ENCODE measurements at regions not wholly inside any gene's neighbourhood (a gene's known extent, or its start where the extent isn't known, plus 50 kb on each side); places are given as distances from the start of the nearest gene placed in this dataset.

DNA sequence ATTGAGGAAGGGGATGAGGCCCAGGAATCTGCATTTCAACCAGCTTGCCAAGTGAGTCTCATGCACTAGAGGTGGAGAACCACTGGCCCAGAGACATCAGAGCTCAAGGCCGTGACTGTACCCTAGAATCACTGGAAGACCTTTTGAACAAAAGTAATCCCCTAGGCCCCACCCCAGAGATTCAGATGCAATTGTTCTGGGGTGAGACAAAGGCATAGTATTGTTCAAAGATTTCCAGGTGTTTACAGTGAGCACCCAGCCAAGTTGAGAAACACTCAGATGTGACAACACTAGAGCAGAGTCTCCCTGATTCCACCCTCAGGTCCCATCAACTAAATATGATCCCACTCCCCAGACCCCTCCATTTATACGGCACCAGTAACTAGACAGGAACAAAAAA is 290.3 kb upstream of the TLE3 start:
- TF ChIP-seq, protein P1, sequence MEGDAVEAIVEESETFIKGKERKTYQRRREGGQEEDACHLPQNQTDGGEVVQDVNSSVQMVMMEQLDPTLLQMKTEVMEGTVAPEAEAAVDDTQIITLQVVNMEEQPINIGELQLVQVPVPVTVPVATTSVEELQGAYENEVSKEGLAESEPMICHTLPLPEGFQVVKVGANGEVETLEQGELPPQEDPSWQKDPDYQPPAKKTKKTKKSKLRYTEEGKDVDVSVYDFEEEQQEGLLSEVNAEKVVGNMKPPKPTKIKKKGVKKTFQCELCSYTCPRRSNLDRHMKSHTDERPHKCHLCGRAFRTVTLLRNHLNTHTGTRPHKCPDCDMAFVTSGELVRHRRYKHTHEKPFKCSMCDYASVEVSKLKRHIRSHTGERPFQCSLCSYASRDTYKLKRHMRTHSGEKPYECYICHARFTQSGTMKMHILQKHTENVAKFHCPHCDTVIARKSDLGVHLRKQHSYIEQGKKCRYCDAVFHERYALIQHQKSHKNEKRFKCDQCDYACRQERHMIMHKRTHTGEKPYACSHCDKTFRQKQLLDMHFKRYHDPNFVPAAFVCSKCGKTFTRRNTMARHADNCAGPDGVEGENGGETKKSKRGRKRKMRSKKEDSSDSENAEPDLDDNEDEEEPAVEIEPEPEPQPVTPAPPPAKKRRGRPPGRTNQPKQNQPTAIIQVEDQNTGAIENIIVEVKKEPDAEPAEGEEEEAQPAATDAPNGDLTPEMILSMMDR (IDR thresholded peaks at IDR 0.05; ENCODE audit: extremely low read depth, insufficient read depth, missing control alignments), result no peak
- no peak for DNase-seq (ENCODE audit: low spot score)
- in situ Hi-C loops (cut with MboI; ENCODE audit: low pct_unique_long_range_greater_than_20kb, low sequenced_read_pairs, unreplicated experiment), result no loop called here

DNA sequence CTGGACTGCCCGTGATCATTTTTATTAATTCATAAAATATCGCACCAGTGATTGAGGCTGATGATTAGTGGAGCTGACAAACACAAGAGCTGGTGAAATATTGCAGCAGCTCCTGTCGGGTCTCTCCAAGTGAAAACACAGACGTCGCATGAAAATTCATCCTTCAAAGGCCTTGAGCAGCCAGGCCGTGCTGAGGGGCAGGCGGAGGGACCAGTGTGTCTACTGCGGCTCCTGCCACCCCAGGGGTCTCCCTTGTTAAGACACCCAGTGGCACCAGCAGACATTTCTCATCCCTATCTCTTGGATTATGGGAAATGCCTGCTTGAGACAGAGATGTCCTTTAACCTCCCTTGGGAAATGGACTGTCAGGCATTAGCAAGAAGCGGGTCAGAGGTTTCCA is 289.4 kb upstream of the TLE3 start:
- TF ChIP-seq, protein P1 (IDR thresholded peaks at IDR 0.05; ENCODE audit: extremely low read depth, insufficient read depth, missing control alignments), result no peak
- in situ Hi-C loops (cut with MboI; ENCODE audit: low pct_unique_long_range_greater_than_20kb, low sequenced_read_pairs, unreplicated experiment), result no loop called here
- no peak for DNase-seq (ENCODE audit: low spot score)

DNA sequence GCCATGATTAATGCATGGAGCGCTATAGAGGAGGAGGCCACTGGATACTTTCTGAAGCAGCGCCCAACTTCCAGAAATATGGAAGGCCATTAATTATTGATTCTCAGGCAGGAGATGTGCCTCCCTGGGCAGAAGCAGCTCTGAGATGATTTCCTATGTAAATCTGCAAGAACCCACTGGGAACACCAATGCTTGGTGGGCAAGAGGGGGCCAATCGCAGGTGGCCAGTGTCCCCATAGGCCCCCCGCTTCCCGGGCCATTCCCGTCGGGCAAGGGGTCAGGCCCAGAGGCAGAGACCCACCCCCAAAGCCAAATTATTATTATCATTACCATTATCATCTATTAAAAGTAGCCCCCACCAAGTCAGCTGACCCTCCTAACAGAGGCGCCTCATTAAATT is 288.0 kb upstream of the TLE3 start:
- TF ChIP-seq, protein P1 (IDR thresholded peaks at IDR 0.05; ENCODE audit: extremely low read depth, insufficient read depth, missing control alignments), result no peak
- no peak for DNase-seq (ENCODE audit: low spot score)
- in situ Hi-C loops (cut with MboI; ENCODE audit: low pct_unique_long_range_greater_than_20kb, low sequenced_read_pairs, unreplicated experiment), result no loop called here

DNA sequence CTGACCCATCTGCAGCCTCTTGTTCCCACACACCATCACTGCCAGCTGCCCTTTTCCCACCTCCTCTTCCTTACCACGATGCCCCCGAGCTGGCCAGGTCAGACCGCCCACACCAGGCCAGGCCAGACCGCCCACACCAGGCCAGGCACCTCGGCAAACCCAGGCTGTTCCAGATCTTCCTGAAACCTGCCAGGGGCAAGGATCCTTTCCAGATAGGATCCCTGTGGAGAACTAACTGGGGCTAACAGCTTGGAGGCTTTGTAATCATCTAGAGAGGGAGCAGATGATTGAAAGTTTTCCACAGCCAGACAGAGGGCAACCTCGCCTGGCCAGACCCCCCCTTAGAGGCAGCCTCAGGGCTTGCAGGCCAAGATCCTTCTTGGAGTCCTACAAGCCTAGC is 287.3 kb upstream of the TLE3 start:
- in situ Hi-C loops (cut with MboI; ENCODE audit: low pct_unique_long_range_greater_than_20kb, low sequenced_read_pairs, unreplicated experiment), result no loop called here
- no peak for DNase-seq (ENCODE audit: low spot score)
- TF ChIP-seq, protein P1 (IDR thresholded peaks at IDR 0.05; ENCODE audit: extremely low read depth, insufficient read depth, missing control alignments), result no peak

DNA sequence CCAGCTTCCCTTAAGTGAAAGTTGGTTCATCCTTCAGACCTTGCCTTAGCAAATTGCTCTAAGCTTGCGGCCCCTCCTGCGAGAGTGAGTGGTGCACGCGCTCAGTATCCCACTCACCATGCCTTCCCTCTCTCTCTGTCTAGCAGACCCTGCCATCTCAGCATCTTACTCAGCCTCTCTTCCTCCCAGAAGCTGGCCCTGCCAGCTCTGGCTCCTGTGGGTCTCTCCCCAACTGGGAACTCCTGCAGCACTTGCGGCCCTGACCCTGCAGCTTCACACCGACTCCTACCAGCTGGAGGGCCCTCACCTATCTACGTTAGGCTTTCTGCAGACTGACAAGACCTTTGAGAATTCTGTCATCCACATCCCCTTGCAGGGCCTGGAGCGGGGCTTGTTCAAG is 286.1 kb upstream of the TLE3 start:
- TF ChIP-seq, protein P1 (IDR thresholded peaks at IDR 0.05; ENCODE audit: extremely low read depth, insufficient read depth, missing control alignments), result no peak
- DNase-seq (ENCODE audit: low spot score), result no peak
- in situ Hi-C loops (cut with MboI; ENCODE audit: low pct_unique_long_range_greater_than_20kb, low sequenced_read_pairs, unreplicated experiment), result no loop called here

DNA sequence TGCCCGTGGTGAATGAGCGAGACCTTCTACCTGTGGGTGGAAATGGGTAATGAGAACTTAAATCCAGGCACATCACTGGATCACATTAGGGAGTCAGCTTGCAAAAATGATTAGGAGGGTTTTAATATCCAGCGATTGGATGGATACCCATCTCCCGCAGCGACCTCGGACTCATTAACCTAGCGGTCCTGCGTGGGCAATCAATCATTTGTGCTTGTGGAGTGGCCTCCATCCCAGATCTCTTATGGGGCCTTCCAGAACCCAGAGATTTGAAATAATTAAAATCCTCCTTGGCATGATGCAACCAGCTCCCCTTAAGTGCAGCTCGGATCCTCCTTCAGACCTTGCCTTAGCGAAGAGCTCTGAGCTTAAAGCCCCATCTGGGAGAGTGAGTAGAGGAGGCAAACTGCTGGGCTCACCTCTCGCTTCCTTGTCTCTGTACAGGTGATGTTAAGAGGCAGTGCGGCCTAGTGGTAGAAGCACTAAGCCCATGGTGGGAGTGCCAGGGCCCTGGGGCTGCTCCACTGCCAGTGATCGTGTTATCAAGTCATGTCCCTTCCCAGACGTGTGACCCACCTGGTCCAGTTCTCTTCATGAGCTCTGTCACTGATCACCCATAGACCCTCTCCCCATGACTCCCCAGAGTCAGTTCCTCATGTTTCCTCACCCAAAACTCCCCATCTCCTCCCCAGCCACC is 285.2 kb upstream of the TLE3 start:
- in situ Hi-C loops (cut with MboI; ENCODE audit: low pct_unique_long_range_greater_than_20kb, low sequenced_read_pairs, unreplicated experiment), result no loop called here
- no peak for DNase-seq (ENCODE audit: low spot score)
- TF ChIP-seq, protein P1 (IDR thresholded peaks at IDR 0.05; ENCODE audit: extremely low read depth, insufficient read depth, missing control alignments), result no peak

Data from GM13977 (cell line).